CD4-positive, alpha-beta T cell (primary cell): ENCODE measurements at regions not wholly inside any gene's neighbourhood (a gene's known extent, or its start where the extent isn't known, plus 50 kb on each side); places are given as distances from the start of the nearest gene placed in this dataset.

Experiments used
- ATAC-seq: fragments of 200-7000 bp; cut with Tn5 transposase; one replicate; pipeline ENCODE4 v1.10.0; 2022; ENCODE audit warnings: mild to moderate bottlenecking; ENCODE audit not compliant: poor library complexity
- CTCF ChIA-PET: fragments of 350-600 bp; sonication (Branson Sonifier 250); formaldehyde crosslinking; loops from one replicate; lab custom pipeline; 2021; ENCODE audit warnings: antibody characterized with exemption, inconsistent platforms; lab: Charles Lee
- POLR2A ChIA-PET: fragments of 350-600 bp; sonication (Branson Sonifier 250); formaldehyde crosslinking; loops from one replicate; lab custom pipeline; 2021; ENCODE audit warnings: antibody characterized with exemption, inconsistent platforms; lab: Charles Lee
- DNase-seq, 14 experiments: peaks; one replicate each; pipeline ENCODE4 v3.0.0-alpha.2; 2013 to 2020; ENCODE audit warnings: mixed read lengths in 2 of 14
- H3K27ac ChIP-seq, 2 donors: one replicate each; pipeline versions ENCODE4 v1.5.1 to v1.7.0; 2013; ENCODE audit warnings: low read length in 2 of 2, low read depth in 1 of 2, mild to moderate bottlenecking in 1 of 2
- H3K27me3 ChIP-seq, 2 experiments: 1 replicate in 1 of 2; 2 replicates in 1 of 2; pipeline versions ENCODE4 v1.6.1 to v1.7.0; 2013; ENCODE audit warnings: low read length in 2 of 2, control low read depth in 1 of 2, mild to moderate bottlenecking in 1 of 2, moderate library complexity in 1 of 2; ENCODE audit not compliant: insufficient read depth in 2 of 2, control insufficient read depth in 1 of 2
- H3K36me3 ChIP-seq: one replicate; pipeline ENCODE4 v1.6.1; 2013; ENCODE audit warnings: low read length, control low read depth; ENCODE audit not compliant: insufficient read depth
- H3K4me1 ChIP-seq: one replicate; pipeline ENCODE4 v1.6.1; 2013; ENCODE audit warnings: low read length, control low read depth; ENCODE audit not compliant: insufficient read depth
- H3K4me3 ChIP-seq: one replicate; pipeline ENCODE4 v1.5.1; 2013; ENCODE audit warnings: mild to moderate bottlenecking, low read length, moderate library complexity
- H3K9me3 ChIP-seq, 2 experiments: 1 replicate in 1 of 2; 2 replicates in 1 of 2; pipeline versions ENCODE4 v1.6.1 to v1.7.0; 2013; ENCODE audit warnings: low read length in 2 of 2, mild to moderate bottlenecking in 2 of 2, control low read depth in 1 of 2, moderate library complexity in 1 of 2; ENCODE audit not compliant: control insufficient read depth in 1 of 2, insufficient read depth in 1 of 2
- H3K27ac Mint-ChIP-seq: one replicate; pipeline ENCODE4 v1.8.0; 2020; ENCODE audit warnings: mixed read lengths
- H3K27me3 Mint-ChIP-seq: one replicate; pipeline ENCODE4 v1.8.0; 2021; ENCODE audit warnings: mixed read lengths
- H3K36me3 Mint-ChIP-seq: one replicate; pipeline ENCODE4 v1.8.0; 2021; ENCODE audit warnings: low read depth, mixed read lengths
- H3K4me1 Mint-ChIP-seq: one replicate; pipeline ENCODE4 v1.8.0; 2021; ENCODE audit warnings: low read depth, mixed read lengths
- H3K4me3 Mint-ChIP-seq: one replicate; pipeline ENCODE4 v1.8.0; 2020; ENCODE audit warnings: mild to moderate bottlenecking, mixed read lengths
- H3K9me3 Mint-ChIP-seq: one replicate; pipeline ENCODE4 v1.8.0; 2020; ENCODE audit warnings: mixed read lengths
- intact Hi-C, 2 experiments: fragments of 100-400 bp; cut with DNase I in 1 of 2; cut with micrococcal nuclease in 1 of 2; formaldehyde crosslinking; loops; one replicate each; pipeline versions ENCODE4 v1.15.1 to v1.9.0; 2023 to 2025; cut with DNase I, micrococcal nuclease
- TF ChIP-seq, protein P1 (sequence below): fragments of 200-600 bp; IDR thresholded peaks from one replicate; pipeline ENCODE4 v1.8.0; 2022; ENCODE audit warnings: antibody characterized with exemption, mild to moderate bottlenecking

DNA sequence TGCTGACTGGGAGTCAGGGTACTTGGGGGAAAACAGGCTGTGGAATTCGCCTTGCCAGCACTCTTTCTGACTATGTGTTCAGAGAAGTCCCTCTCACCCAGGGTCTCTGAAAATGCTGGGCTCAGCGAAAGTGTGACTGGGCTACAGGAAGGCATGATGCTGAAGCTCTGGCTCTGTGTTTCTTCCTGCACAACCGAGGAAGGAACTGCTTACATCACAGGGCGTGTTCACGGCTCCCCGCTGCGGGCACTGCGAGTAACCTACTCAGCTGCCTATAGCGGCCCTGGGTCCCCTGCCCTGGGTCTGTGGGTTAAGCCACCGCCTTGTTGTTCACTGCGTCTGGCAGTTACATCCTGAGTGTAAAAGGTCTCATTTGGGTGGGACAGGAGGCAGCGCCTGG lies 222.4 kb upstream of the IRX4 start:
- Histone ChIP-seq H3K4me3 (no peak overlapping the region), H3K9me3 (peaks cover 12 to 17% of the 10 kb centered on the region in 2 experiments), H3K27me3 (peaks cover 0 to 2% of the 10 kb centered on the region in 2 experiments), H3K27ac (no peak overlapping the region), H3K4me1 (no peaks in the 10 kb centered on the region), H3K36me3 (no peaks in the 10 kb centered on the region)
- Mint-ChIP-seq H3K9me3 (peaks cover 9% of the 10 kb centered on the region), H3K4me1 (no peaks in the 10 kb centered on the region), H3K4me3 (no peak overlapping the region), H3K27me3 (peaks cover 13% of the 10 kb centered on the region), H3K36me3 (no peaks in the 10 kb centered on the region), H3K27ac (no peak overlapping the region)
- TF ChIP-seq, protein P1, sequence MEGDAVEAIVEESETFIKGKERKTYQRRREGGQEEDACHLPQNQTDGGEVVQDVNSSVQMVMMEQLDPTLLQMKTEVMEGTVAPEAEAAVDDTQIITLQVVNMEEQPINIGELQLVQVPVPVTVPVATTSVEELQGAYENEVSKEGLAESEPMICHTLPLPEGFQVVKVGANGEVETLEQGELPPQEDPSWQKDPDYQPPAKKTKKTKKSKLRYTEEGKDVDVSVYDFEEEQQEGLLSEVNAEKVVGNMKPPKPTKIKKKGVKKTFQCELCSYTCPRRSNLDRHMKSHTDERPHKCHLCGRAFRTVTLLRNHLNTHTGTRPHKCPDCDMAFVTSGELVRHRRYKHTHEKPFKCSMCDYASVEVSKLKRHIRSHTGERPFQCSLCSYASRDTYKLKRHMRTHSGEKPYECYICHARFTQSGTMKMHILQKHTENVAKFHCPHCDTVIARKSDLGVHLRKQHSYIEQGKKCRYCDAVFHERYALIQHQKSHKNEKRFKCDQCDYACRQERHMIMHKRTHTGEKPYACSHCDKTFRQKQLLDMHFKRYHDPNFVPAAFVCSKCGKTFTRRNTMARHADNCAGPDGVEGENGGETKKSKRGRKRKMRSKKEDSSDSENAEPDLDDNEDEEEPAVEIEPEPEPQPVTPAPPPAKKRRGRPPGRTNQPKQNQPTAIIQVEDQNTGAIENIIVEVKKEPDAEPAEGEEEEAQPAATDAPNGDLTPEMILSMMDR: no peak
- ATAC-seq (no peak), DNase-seq (peak in 1 of 14 experiments; percentile 16)
- CTCF ChIA-PET: no interaction called here
- intact Hi-C loops: no loop called here
- POLR2A ChIA-PET: no interaction called here

GRCh38 chr5:2103940-2104339 lies 221.2 kb upstream of the IRX4 start:
- ChIA-PET CTCF (no interaction called here), POLR2A (no interaction called here)
- Mint-ChIP-seq H3K4me3 (no peak overlapping the region), H3K36me3 (no peaks in the 10 kb centered on the region), H3K4me1 (no peaks in the 10 kb centered on the region), H3K27ac (no peak overlapping the region), H3K9me3 (peaks cover 9% of the 10 kb centered on the region), H3K27me3 (peaks cover 19% of the 10 kb centered on the region)
- no peak for ATAC-seq
- Histone ChIP-seq H3K36me3 (no peaks in the 10 kb centered on the region), H3K9me3 (peaks cover 12 to 17% of the 10 kb centered on the region in 2 experiments), H3K4me1 (no peaks in the 10 kb centered on the region), H3K4me3 (no peak overlapping the region), H3K27me3 (peaks cover 2 to 4% of the 10 kb centered on the region in 2 experiments), H3K27ac (no peak overlapping the region)
- no peak for DNase-seq
- intact Hi-C loops: no loop called here
- TF ChIP-seq, protein P1: no peak

DNA sequence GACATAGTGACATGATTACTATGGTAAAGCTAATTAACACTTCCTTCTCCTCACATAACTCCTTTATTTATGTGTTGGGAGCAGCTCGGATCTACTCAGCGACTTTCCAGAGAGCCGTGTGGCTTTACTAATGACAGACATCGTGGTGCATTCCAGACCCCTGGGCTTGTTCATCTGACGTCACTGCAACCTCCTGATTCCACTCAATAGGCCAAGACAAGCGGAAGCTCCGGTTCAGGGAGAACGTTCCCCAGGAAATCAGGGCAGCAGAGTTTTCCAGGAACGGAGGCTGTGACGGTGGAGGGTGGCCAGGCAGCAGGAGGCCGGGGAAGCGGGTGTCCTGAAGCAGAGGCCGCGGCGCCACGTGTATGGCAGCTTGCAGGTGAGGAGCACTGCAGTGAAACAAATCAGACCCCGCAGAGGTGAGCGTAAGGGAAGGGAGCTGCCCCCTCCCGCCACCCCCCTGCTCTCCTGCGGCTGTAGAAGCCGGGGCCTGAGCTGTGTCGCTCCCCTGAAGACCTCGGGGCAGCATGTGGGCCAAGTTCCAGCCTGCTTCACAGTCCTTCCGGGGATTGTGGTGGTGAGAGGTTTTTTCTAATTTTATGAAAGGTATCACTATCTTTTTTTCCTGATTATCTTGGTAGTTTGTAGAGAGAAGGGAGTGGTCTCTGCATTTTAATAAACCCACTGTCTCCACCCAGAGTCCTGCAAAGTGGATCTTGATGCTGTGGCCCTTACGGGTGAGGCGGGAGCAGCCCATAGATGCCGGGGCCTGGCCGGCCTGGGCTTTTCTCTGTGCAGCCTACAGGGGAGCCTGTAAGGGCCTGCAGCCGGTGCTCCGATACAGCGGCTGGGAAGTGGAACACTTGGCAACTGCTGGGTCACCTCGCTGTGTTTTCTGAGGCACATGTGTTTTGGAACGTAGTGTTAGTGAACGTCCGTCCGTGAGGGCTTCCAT lies 220.4 kb upstream of the IRX4 start:
- ChIA-PET POLR2A (no interaction called here), CTCF (no interaction called here)
- TF ChIP-seq, protein P1: no peak
- H3K27ac ChIP-seq: no peak overlapping the region
- H3K9me3 ChIP-seq: peaks cover 12 to 17% of the 10 kb centered on the region in 2 experiments
- intact Hi-C loops: no loop called here
- no peaks in the 10 kb centered on the region for H3K36me3 ChIP-seq
- ATAC-seq: no peak
- no peaks in the 10 kb centered on the region for H3K4me1 ChIP-seq
- no peak overlapping the region for H3K27ac Mint-ChIP-seq
- no peaks in the 10 kb centered on the region for H3K4me1 Mint-ChIP-seq
- no peaks in the 10 kb centered on the region for H3K36me3 Mint-ChIP-seq
- no peak for DNase-seq
- no peak overlapping the region for H3K4me3 Mint-ChIP-seq
- peaks cover 9% of the 10 kb centered on the region for H3K9me3 Mint-ChIP-seq
- H3K4me3 ChIP-seq: no peak overlapping the region
- H3K27me3 Mint-ChIP-seq: peaks cover 20% of the 10 kb centered on the region
- H3K27me3 ChIP-seq: peaks cover 2 to 7% of the 10 kb centered on the region in 2 experiments
